Spleen (tissue), 11 donors: ENCODE measurements at regions not wholly inside any gene's neighbourhood (a gene's known extent, or its start where the extent isn't known, plus 50 kb on each side); places are given as distances from the start of the nearest gene placed in this dataset.

ENCODE experiments used
- DNase-seq: peaks from one replicate; pipeline ENCODE4 v3.0.0-alpha.2; 2020
- H3K27ac ChIP-seq, 8 donors: fragments of 200-600 bp; sonication (generic) in 7 of 8; 1 replicate in 4 of 8; 2 replicates in 4 of 8; pipeline versions ENCODE4 v1.5.0 to v1.8.0; 2016 to 2021; ENCODE audit warnings: inconsistent platforms in 4 of 8, mild to moderate bottlenecking in 4 of 8, moderate library complexity in 1 of 8
- H3K27me3 ChIP-seq, 7 donors: fragments of 200-600 bp; sonication (generic) in 6 of 7; replicated peaks in 1 of 7; 1 replicate in 4 of 7; 2 replicates in 3 of 7; pipeline versions ENCODE4 v1.5.0 to v1.8.0; 2016 to 2021; ENCODE audit warnings: inconsistent platforms in 3 of 7, mild to moderate bottlenecking in 1 of 7
- H3K36me3 ChIP-seq, 6 donors: fragments of 200-600 bp; sonication (generic) in 5 of 6; 1 replicate in 4 of 6; 2 replicates in 2 of 6; pipeline versions ENCODE4 v1.5.0 to v1.8.0; 2016 to 2021; ENCODE audit warnings: inconsistent platforms in 2 of 6
- H3K4me1 ChIP-seq, 6 donors: fragments of 200-600 bp; sonication (generic) in 5 of 6; 1 replicate in 3 of 6; 2 replicates in 3 of 6; pipeline versions ENCODE4 v1.5.0 to v1.8.0; 2016 to 2021; ENCODE audit warnings: inconsistent platforms in 3 of 6
- H3K4me3 ChIP-seq, 8 donors: fragments of 200-600 bp; sonication (generic) in 7 of 8; 1 replicate in 4 of 8; 2 replicates in 4 of 8; pipeline versions ENCODE4 v1.5.0 to v1.8.0; 2016 to 2021; ENCODE audit warnings: inconsistent platforms in 4 of 8, mild to moderate bottlenecking in 4 of 8, moderate library complexity in 2 of 8
- H3K9me3 ChIP-seq, 8 donors: fragments of 200-600 bp; sonication (generic) in 7 of 8; 1 replicate in 4 of 8; 2 replicates in 4 of 8; pipeline versions ENCODE4 v1.5.0 to v1.8.0; 2016 to 2021; ENCODE audit warnings: inconsistent platforms in 4 of 8
- POLR2A ChIP-seq, 3 donors: fragments of 450-650 bp; IDR thresholded peaks; one replicate each; pipeline ENCODE4 v1.5.1; 2017; ENCODE audit warnings: antibody characterized with exemption in 3 of 3, mild to moderate bottlenecking in 1 of 3
- POLR2AphosphoS5 ChIP-seq, 3 donors: sonication (generic); formaldehyde crosslinking; IDR thresholded peaks; one replicate each; pipeline ENCODE4 v1.5.1; 2017; ENCODE audit warnings: antibody characterized with exemption in 3 of 3
- WGBS, 5 donors: extraction: QIAGEN DNeasy Blood & Tissue Kit in 3 of 5; methylation state at CpG; one replicate each; pipeline versions ENCODE4 v1.1.5 to v1.1.7; 2013 to 2018; 5-methylcytosine and 5-hydroxymethylcytosine counted together
- intact Hi-C: fragments of 100-400 bp; cut with DNase I; formaldehyde crosslinking; loops from one replicate; pipeline ENCODE4 v1.15.0; 2023; ENCODE audit warnings: low total_unique reads
- TF ChIP-seq, protein P1 (sequence below), 11 experiments: fragments of 200-600 bp in 7 of 11; fragments of 450-650 bp in 4 of 11; sonication (generic) in 4 of 11; IDR thresholded peaks in 8 of 11; conservative IDR thresholded peaks in 3 of 11; 1 replicate in 7 of 11; 2 replicates in 4 of 11; pipeline versions ENCODE4 v1.4.0 to v1.8.0; 2016 to 2021; ENCODE audit warnings: antibody characterized with exemption in 11 of 11, inconsistent platforms in 4 of 11, mild to moderate bottlenecking in 1 of 11
- donor health status: healthy with polysubstance abuse.
- donor health status: DM: no; HTN: no; CAD: no; lungs with moderate emphysema.
- donor health status: DM: no; HTN: no; CAD: no.
- donor health status: Bipolar disorder and iron deficiency.
- donor health status: healthy.
- donor health status: DM: no; HTN: no; CAD: no.
- donor health status: DM: yes; HTN: yes; CAD: no.

DNA sequence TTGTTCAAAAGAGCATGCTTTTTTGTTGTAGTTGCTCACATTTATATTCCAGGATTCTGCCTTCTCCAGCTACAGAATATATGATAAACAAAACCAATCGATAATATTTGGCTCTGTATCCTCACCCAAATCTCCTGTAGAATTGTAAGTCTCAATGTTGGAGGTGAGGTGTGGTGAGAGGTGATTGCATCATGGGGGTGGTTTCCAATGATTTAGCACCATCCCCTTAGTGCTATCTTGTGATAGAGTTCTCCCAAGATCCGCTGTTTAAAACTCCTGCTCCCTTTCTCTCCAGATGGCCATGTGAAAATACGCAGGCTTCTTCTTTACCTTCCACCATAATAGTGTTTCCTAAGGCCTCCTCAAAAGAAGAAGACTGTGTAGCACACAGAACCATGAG is 98.7 kb upstream of the SCN7A start:
- Histone ChIP-seq H3K27ac (no peak overlapping the region), H3K9me3 (peaks cover 0 to 17% (median 8%) of the 10 kb centered on the region in 8 donors), H3K36me3 (no peaks in the 10 kb centered on the region), H3K4me1 (no peaks in the 10 kb centered on the region), H3K27me3 (no peaks in the 10 kb centered on the region), H3K4me3 (no peak overlapping the region)
- TF ChIP-seq POLR2AphosphoS5 (IDR thresholded peaks at IDR 0.05) (no peak), POLR2A (IDR thresholded peaks at IDR 0.05) (no peak)
- TF ChIP-seq, protein P1, sequence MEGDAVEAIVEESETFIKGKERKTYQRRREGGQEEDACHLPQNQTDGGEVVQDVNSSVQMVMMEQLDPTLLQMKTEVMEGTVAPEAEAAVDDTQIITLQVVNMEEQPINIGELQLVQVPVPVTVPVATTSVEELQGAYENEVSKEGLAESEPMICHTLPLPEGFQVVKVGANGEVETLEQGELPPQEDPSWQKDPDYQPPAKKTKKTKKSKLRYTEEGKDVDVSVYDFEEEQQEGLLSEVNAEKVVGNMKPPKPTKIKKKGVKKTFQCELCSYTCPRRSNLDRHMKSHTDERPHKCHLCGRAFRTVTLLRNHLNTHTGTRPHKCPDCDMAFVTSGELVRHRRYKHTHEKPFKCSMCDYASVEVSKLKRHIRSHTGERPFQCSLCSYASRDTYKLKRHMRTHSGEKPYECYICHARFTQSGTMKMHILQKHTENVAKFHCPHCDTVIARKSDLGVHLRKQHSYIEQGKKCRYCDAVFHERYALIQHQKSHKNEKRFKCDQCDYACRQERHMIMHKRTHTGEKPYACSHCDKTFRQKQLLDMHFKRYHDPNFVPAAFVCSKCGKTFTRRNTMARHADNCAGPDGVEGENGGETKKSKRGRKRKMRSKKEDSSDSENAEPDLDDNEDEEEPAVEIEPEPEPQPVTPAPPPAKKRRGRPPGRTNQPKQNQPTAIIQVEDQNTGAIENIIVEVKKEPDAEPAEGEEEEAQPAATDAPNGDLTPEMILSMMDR (IDR thresholded peaks at IDR 0.05 in 8 of 11, conservative IDR thresholded peaks at IDR 0.05 in 3 of 11): no peak
- intact Hi-C loops: no loop called here
- 83 to 97% (median 89%) methylated on average over 3 of the region's 3 CpGs for WGBS, 5 donors
- no peak for DNase-seq

DNA sequence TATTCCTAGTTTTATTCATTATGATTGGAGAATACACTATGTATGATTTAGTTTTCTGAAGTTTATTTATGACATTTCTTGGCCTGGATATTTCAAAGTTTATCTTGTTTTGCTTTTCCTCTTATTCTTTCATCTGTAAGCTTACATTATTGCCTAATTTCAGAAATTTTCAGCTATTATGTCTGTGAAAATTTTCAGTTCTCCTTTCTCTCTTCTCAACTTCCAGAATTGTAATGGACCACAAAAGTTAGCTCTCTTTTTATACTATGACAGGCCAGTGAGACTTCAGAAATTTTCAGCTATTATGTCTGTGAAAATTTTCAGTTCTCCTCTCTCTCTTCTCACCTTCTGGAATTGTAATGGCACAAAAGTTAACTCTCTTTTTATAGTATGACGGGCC is 97.2 kb upstream of the SCN7A start:
- intact Hi-C loops: no loop called here
- no peak overlapping the region for H3K27ac ChIP-seq
- DNase-seq: no peak
- TF ChIP-seq POLR2A (IDR thresholded peaks at IDR 0.05) (no peak), POLR2AphosphoS5 (IDR thresholded peaks at IDR 0.05) (no peak)
- TF ChIP-seq, protein P1 (IDR thresholded peaks at IDR 0.05 in 8 of 11, conservative IDR thresholded peaks at IDR 0.05 in 3 of 11): no peak
- WGBS, 5 donors: 0% methylated on average over 1 of the region's 1 CpG
- H3K36me3 ChIP-seq: no peaks in the 10 kb centered on the region
- H3K4me1 ChIP-seq: no peaks in the 10 kb centered on the region
- no peaks in the 10 kb centered on the region for H3K27me3 ChIP-seq
- peaks cover 0 to 2% (median 0%) of the 10 kb centered on the region in 8 donors for H3K9me3 ChIP-seq
- no peak overlapping the region for H3K4me3 ChIP-seq

DNA sequence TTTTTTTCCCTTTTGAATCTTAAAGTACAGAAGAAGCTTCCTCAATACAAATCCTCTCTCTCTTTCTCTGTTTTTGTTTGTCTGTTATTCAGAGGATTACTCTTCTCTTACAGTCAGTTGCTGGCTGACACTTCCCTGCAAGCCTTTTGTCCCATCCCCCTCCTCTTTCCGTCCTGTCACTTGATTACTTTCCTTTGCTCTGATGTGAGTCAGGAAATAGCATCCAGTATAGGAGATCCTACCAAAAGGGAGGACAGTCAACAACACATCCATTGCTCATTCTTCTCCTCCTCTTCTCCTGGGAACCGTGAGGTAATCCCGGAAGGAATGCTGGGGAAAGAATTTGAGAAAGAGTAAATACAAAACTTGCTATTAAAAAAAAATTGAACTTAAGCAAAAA is 79.3 kb upstream of the SCN7A start:
- DNase-seq: no peak
- Histone ChIP-seq H3K4me1 (no peaks in the 10 kb centered on the region), H3K27me3 (no peaks in the 10 kb centered on the region), H3K4me3 (no peak overlapping the region), H3K9me3 (no peaks in the 10 kb centered on the region), H3K27ac (no peak overlapping the region), H3K36me3 (no peaks in the 10 kb centered on the region)
- 45 to 75% (median 64%) methylated on average over 3 of the region's 3 CpGs for WGBS, 5 donors
- intact Hi-C loops: no loop called here
- no peak for TF ChIP-seq POLR2A (IDR thresholded peaks at IDR 0.05)
- TF ChIP-seq POLR2AphosphoS5 (IDR thresholded peaks at IDR 0.05): no peak
- TF ChIP-seq, protein P1 (IDR thresholded peaks at IDR 0.05 in 8 of 11, conservative IDR thresholded peaks at IDR 0.05 in 3 of 11): no peak

DNA sequence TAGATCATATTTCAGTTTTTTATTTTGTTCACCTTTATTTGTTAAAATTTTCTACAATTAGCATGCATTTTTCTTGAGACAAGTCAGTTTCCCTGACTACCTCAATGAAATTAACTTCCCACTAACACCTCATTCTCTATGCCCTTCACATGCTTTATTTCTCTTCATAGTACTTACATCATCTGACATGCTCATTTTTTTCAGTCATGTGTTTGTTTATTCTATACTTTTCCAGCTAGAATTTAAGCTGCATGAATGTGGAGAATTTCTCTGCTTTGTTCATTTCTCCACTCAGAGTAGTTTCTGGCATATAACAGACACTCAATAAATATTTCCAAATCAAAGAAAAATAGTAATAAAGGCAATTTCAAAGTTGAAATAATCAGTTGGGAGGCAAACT is 78.9 kb upstream of the SCN7A start:
- Histone ChIP-seq H3K9me3 (no peaks in the 10 kb centered on the region), H3K27ac (no peak overlapping the region), H3K27me3 (no peaks in the 10 kb centered on the region), H3K4me1 (no peaks in the 10 kb centered on the region), H3K36me3 (no peaks in the 10 kb centered on the region), H3K4me3 (no peak overlapping the region)
- intact Hi-C loops: no loop called here
- DNase-seq: no peak
- TF ChIP-seq, protein P1 (IDR thresholded peaks at IDR 0.05 in 8 of 11, conservative IDR thresholded peaks at IDR 0.05 in 3 of 11): no peak
- TF ChIP-seq POLR2AphosphoS5 (IDR thresholded peaks at IDR 0.05): no peak
